ENCODE measurements at regions not wholly inside any gene's neighbourhood (a gene's known extent, or its start where the extent isn't known, plus 50 kb on each side); places are given as distances from the start of the nearest gene placed in this dataset.

- peaks cover 20% of the 10 kb centered on the region for H3K4me1 Mint-ChIP-seq
- TF ChIP-seq, protein P1, sequence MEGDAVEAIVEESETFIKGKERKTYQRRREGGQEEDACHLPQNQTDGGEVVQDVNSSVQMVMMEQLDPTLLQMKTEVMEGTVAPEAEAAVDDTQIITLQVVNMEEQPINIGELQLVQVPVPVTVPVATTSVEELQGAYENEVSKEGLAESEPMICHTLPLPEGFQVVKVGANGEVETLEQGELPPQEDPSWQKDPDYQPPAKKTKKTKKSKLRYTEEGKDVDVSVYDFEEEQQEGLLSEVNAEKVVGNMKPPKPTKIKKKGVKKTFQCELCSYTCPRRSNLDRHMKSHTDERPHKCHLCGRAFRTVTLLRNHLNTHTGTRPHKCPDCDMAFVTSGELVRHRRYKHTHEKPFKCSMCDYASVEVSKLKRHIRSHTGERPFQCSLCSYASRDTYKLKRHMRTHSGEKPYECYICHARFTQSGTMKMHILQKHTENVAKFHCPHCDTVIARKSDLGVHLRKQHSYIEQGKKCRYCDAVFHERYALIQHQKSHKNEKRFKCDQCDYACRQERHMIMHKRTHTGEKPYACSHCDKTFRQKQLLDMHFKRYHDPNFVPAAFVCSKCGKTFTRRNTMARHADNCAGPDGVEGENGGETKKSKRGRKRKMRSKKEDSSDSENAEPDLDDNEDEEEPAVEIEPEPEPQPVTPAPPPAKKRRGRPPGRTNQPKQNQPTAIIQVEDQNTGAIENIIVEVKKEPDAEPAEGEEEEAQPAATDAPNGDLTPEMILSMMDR (IDR thresholded peaks at IDR 0.05; ENCODE audit: unreplicated experiment in 3 of 3) = no peak
- H3K27ac Mint-ChIP-seq = no peak overlapping the region
- peaks cover 3% of the 10 kb centered on the region for H3K9me3 Mint-ChIP-seq
- peaks cover 42% of the 10 kb centered on the region for H3K27me3 Mint-ChIP-seq (ENCODE audit: low read depth)
- peak overlapping the region in 1 of 3 experiments; percentile 22 for H3K4me3 Mint-ChIP-seq
- peaks cover 3% of the 10 kb centered on the region for H3K36me3 Mint-ChIP-seq (ENCODE audit: low read depth)
These were observed 71.6 kb upstream of the GATA5 start for GRCh38 chr20:62547364-62547763.

DNA sequence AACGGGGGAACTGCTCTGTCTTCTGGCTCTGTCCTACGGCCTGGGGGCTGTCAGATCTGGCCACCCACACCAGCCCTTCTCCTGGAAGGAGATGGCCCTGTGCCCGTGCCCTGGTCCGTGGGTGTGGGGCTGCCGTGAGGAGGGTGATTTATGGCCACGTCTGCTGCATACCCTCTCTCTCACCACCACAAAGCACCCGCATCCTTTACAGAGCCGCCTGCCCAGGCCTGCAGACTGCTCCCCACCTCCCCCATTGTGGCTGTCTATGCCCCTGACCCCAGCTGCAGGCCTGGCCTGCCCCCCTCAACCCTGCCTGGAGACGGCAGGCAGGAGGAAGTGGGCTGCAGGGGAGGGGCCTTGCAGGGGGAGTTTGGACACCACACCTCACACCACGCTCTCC is 72.7 kb upstream of the GATA5 start:
- TF ChIP-seq, protein P1 (IDR thresholded peaks at IDR 0.05; ENCODE audit: unreplicated experiment in 3 of 3) = no peak
- Mint-ChIP-seq H3K9me3 (peaks cover 3% of the 10 kb centered on the region), H3K27me3 (ENCODE audit: low read depth) (peaks cover 49% of the 10 kb centered on the region), H3K4me3 (peak overlapping the region in 2 of 3 experiments; percentile 35 to 46), H3K27ac (peak overlapping the region in 1 of 3 experiments; percentile 23), H3K36me3 (ENCODE audit: low read depth) (peaks cover 3% of the 10 kb centered on the region), H3K4me1 (peaks cover 25% of the 10 kb centered on the region)

DNA sequence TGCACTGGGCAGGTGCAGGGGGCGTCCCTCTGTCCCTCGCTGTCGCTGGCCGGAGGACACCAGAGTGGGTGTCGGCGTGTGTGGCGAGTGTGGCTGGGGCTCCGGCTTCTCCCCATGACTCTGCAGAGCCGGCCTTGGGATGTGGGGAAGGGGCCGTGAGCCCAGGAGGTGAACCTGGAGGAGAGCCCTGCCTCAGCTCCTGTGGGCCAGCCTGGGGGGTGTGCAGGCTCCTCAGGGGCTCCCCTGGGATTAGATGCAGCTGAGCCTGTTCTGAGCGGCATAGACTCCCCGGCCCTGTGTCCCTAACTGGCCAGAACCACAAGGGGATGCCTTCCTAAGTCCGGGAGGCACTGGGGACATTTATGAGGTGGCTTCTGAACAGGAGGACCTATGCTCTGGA is 73.2 kb upstream of the GATA5 start:
- H3K4me1 Mint-ChIP-seq = peaks cover 25% of the 10 kb centered on the region
- H3K36me3 Mint-ChIP-seq (ENCODE audit: low read depth) = peaks cover 3% of the 10 kb centered on the region
- TF ChIP-seq, protein P1 (IDR thresholded peaks at IDR 0.05; ENCODE audit: unreplicated experiment in 3 of 3) = no peak

GRCh38 chr20:62549499-62550086 is 73.8 kb upstream of the GATA5 start:
- TF ChIP-seq, protein P1 (IDR thresholded peaks at IDR 0.05; ENCODE audit: unreplicated experiment in 3 of 3) = no peak
- H3K27ac Mint-ChIP-seq = no peak overlapping the region
- peaks cover 54% of the 10 kb centered on the region for H3K27me3 Mint-ChIP-seq (ENCODE audit: low read depth)
- peak overlapping the region in 1 of 3 experiments; percentile 21 for H3K4me3 Mint-ChIP-seq
- H3K4me1 Mint-ChIP-seq = peaks cover 27% of the 10 kb centered on the region
- no peaks in the 10 kb centered on the region for H3K36me3 Mint-ChIP-seq (ENCODE audit: low read depth)
- H3K9me3 Mint-ChIP-seq = peaks cover under 1% of the 10 kb centered on the region

More for the DNA sequence above, 73.2 kb upstream of the GATA5 start:
- Mint-ChIP-seq H3K9me3 (peaks cover 3% of the 10 kb centered on the region), H3K4me3 (peak overlapping the region in 1 of 3 experiments; percentile 46), H3K27ac (no peak overlapping the region), H3K27me3 (ENCODE audit: low read depth) (peaks cover 54% of the 10 kb centered on the region)

- Mint-ChIP-seq H3K4me1 (peaks cover 29% of the 10 kb centered on the region), H3K4me3 (peak overlapping the region; percentile 81 to 84 (median 81)), H3K27me3 (ENCODE audit: low read depth) (peaks cover 56% of the 10 kb centered on the region), H3K27ac (no peak overlapping the region), H3K9me3 (no peaks in the 10 kb centered on the region), H3K36me3 (ENCODE audit: low read depth) (no peaks in the 10 kb centered on the region)
- TF ChIP-seq, protein P1 (IDR thresholded peaks at IDR 0.05; ENCODE audit: unreplicated experiment in 3 of 3) = no peak
These were observed 74.4 kb upstream of the GATA5 start for GRCh38 chr20:62550087-62550632.

All from nephron (organoid).